Tibial nerve (tissue), 4 donors: ENCODE measurements at regions not wholly inside any gene's neighbourhood (a gene's known extent, or its start where the extent isn't known, plus 50 kb on each side); places are given as distances from the start of the nearest gene placed in this dataset.

Experiments used
- DNase-seq, 2 donors: peaks; one replicate each; pipeline ENCODE4 v3.0.0-alpha.2; 2019; ENCODE audit warnings: low spot score in 2 of 2
- H3K27ac ChIP-seq, 4 donors: fragments of 200-600 bp; sonication (generic) in 3 of 4; one replicate each; pipeline ENCODE4 v1.5.1; 2017 to 2019; ENCODE audit warnings: mild to moderate bottlenecking in 1 of 4
- H3K27me3 ChIP-seq, 2 donors: fragments of 200-600 bp; sonication (generic) in 1 of 2; one replicate each; pipeline versions ENCODE4 v1.5.1 to v1.6.0; 2017 to 2019
- H3K36me3 ChIP-seq, 3 donors: fragments of 200-600 bp; sonication (generic); one replicate each; pipeline ENCODE4 v1.5.1; 2018 to 2019
- H3K4me1 ChIP-seq, 4 donors: fragments of 200-600 bp; sonication (generic) in 3 of 4; one replicate each; pipeline ENCODE4 v1.5.1; 2017 to 2019
- H3K4me3 ChIP-seq, 4 donors: fragments of 200-600 bp; sonication (generic) in 3 of 4; one replicate each; pipeline ENCODE4 v1.5.1; 2017 to 2019; ENCODE audit warnings: mild to moderate bottlenecking in 1 of 4, moderate library complexity in 1 of 4
- H3K9me3 ChIP-seq, 4 donors: fragments of 200-600 bp; sonication (generic) in 3 of 4; one replicate each; pipeline ENCODE4 v1.5.1; 2017 to 2019
- EP300 ChIP-seq, 2 donors: sonication (generic); formaldehyde crosslinking; IDR thresholded peaks; one replicate each; pipeline ENCODE4 v1.6.1; 2017; ENCODE audit warnings: antibody characterized with exemption in 2 of 2, mild to moderate bottlenecking in 1 of 2
- POLR2A ChIP-seq, 2 donors: fragments of 450-650 bp; IDR thresholded peaks; one replicate each; pipeline ENCODE4 v1.6.1; 2017; ENCODE audit warnings: antibody characterized with exemption in 2 of 2, mild to moderate bottlenecking in 2 of 2, moderate library complexity in 2 of 2
- WGBS, 2 donors: methylation state at CpG; one replicate each; pipeline ENCODE4 v1.1.5; 2018; 5-methylcytosine and 5-hydroxymethylcytosine counted together
- TF ChIP-seq, protein P1 (sequence below), 5 experiments: fragments of 200-600 bp in 3 of 5; fragments of 450-650 bp in 2 of 5; sonication (generic) in 3 of 5; IDR thresholded peaks; one replicate each; pipeline ENCODE4 v1.5.1; 2016 to 2019; ENCODE audit warnings: antibody characterized with exemption in 5 of 5, mild to moderate bottlenecking in 3 of 5, moderate library complexity in 2 of 5

DNA sequence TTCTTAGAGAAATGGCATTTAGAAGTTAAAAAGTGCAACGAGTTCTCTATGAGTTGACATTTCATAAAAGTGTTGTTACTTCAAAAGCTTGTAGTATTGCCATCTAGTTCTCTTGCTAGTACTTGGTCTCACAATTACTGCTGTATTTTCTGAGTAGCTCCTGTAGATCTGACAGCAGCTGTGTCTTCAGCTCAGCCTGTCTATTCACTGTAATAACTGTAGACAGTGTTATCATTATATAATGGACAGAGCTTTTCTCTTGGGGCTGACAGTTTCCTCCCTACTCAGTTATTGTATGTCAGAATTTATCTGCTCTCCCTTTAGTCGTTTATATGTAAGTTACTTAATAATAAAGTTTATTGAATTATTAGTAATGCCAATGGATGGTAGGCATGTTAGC, 388.7 kb upstream of the VSTM2A start:
- Histone ChIP-seq H3K4me3 (no peak overlapping the region), H3K4me1 (no peaks in the 10 kb centered on the region), H3K27ac (no peak overlapping the region), H3K27me3 (no peaks in the 10 kb centered on the region), H3K9me3 (no peaks in the 10 kb centered on the region), H3K36me3 (no peaks in the 10 kb centered on the region)
- TF ChIP-seq EP300 (IDR thresholded peaks at IDR 0.05) (no peak), POLR2A (IDR thresholded peaks at IDR 0.05) (no peak)
- TF ChIP-seq, protein P1, sequence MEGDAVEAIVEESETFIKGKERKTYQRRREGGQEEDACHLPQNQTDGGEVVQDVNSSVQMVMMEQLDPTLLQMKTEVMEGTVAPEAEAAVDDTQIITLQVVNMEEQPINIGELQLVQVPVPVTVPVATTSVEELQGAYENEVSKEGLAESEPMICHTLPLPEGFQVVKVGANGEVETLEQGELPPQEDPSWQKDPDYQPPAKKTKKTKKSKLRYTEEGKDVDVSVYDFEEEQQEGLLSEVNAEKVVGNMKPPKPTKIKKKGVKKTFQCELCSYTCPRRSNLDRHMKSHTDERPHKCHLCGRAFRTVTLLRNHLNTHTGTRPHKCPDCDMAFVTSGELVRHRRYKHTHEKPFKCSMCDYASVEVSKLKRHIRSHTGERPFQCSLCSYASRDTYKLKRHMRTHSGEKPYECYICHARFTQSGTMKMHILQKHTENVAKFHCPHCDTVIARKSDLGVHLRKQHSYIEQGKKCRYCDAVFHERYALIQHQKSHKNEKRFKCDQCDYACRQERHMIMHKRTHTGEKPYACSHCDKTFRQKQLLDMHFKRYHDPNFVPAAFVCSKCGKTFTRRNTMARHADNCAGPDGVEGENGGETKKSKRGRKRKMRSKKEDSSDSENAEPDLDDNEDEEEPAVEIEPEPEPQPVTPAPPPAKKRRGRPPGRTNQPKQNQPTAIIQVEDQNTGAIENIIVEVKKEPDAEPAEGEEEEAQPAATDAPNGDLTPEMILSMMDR (IDR thresholded peaks at IDR 0.05): no peak
- 37 to 42% methylated on average over 2 of the region's 2 CpGs for WGBS, 2 donors
- DNase-seq: no peak

DNA sequence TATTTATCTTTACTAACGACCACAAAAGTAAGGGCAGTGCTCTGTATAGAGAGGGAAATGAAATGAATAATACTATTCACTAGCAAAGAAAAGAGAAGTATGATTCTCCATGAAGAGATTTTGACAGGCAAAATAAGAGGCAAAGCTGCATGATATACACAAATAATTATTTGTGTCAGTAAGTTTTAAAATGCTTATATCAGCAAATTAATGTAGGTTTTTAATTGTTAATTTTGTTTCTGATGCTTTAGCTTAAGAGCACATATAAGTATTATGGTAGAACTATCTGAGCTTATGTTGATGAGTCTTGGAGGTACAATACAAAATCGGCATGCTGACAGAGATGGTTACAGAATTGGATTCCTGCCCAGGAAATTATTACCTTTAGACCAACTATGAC, 383.1 kb upstream of the VSTM2A start:
- WGBS, 2 donors: 62 to 65% methylated on average over 2 of the region's 2 CpGs
- TF ChIP-seq EP300 (IDR thresholded peaks at IDR 0.05) (no peak), POLR2A (IDR thresholded peaks at IDR 0.05) (no peak)
- TF ChIP-seq, protein P1 (IDR thresholded peaks at IDR 0.05): no peak

GRCh38 chr7:54161621-54162020, 380.6 kb upstream of the VSTM2A start:
- no peak for DNase-seq
- Histone ChIP-seq H3K36me3 (no peaks in the 10 kb centered on the region), H3K9me3 (no peaks in the 10 kb centered on the region), H3K4me3 (no peak overlapping the region), H3K27me3 (no peaks in the 10 kb centered on the region), H3K27ac (no peak overlapping the region), H3K4me1 (no peaks in the 10 kb centered on the region)
- TF ChIP-seq, protein P1 (IDR thresholded peaks at IDR 0.05): no peak
- no peak for TF ChIP-seq EP300 (IDR thresholded peaks at IDR 0.05)
- TF ChIP-seq POLR2A (IDR thresholded peaks at IDR 0.05): no peak
- 75 to 80% methylated on average over 4 of the region's 4 CpGs for WGBS, 2 donors

More for the DNA sequence above, 383.1 kb upstream of the VSTM2A start:
- Histone ChIP-seq H3K4me1 (no peaks in the 10 kb centered on the region), H3K4me3 (no peak overlapping the region), H3K27me3 (no peaks in the 10 kb centered on the region), H3K36me3 (no peaks in the 10 kb centered on the region), H3K9me3 (no peaks in the 10 kb centered on the region), H3K27ac (no peak overlapping the region)
- no peak for DNase-seq

GRCh38 chr7:54166419-54166818, 375.8 kb upstream of the VSTM2A start:
- no peaks in the 10 kb centered on the region for H3K9me3 ChIP-seq

GRCh38 chr7:54179321-54180029, 362.7 kb upstream of the VSTM2A start:
- H3K4me1 ChIP-seq: no peaks in the 10 kb centered on the region
- no peaks in the 10 kb centered on the region for H3K9me3 ChIP-seq
- no peaks in the 10 kb centered on the region for H3K36me3 ChIP-seq
- WGBS, 2 donors: 65 to 72% methylated on average over 3 of the region's 3 CpGs
- TF ChIP-seq, protein P1 (IDR thresholded peaks at IDR 0.05): no peak
- TF ChIP-seq EP300 (IDR thresholded peaks at IDR 0.05): no peak
- TF ChIP-seq POLR2A (IDR thresholded peaks at IDR 0.05): no peak
- H3K4me3 ChIP-seq: no peak overlapping the region
- no peak overlapping the region for H3K27ac ChIP-seq
- no peak for DNase-seq
- no peaks in the 10 kb centered on the region for H3K27me3 ChIP-seq

More at GRCh38 chr7:54166419-54166818, 375.8 kb upstream of the VSTM2A start:
- 57 to 66% methylated on average over 4 of the region's 4 CpGs for WGBS, 2 donors
- H3K27ac ChIP-seq: no peak overlapping the region
- H3K4me3 ChIP-seq: no peak overlapping the region
- DNase-seq: no peak
- H3K27me3 ChIP-seq: no peaks in the 10 kb centered on the region
- H3K36me3 ChIP-seq: no peaks in the 10 kb centered on the region
- no peaks in the 10 kb centered on the region for H3K4me1 ChIP-seq
- TF ChIP-seq EP300 (IDR thresholded peaks at IDR 0.05) (no peak), POLR2A (IDR thresholded peaks at IDR 0.05) (no peak)
- TF ChIP-seq, protein P1 (IDR thresholded peaks at IDR 0.05): no peak
